ENCODE measurements at regions not wholly inside any gene's neighbourhood (a gene's known extent, or its start where the extent isn't known, plus 50 kb on each side); places are given as distances from the start of the nearest gene placed in this dataset.
"Not testable (repeated sequence)": the region's sequence is repeated elsewhere in the genome, so short reads cannot be mapped to it uniquely, and the experiment has no call there.

- DNase-seq, result no peak
- Histone ChIP-seq H3K27ac (no peak overlapping the region), H3K36me3 (no peaks in the 10 kb centered on the region), H3K9me3 (no peaks in the 10 kb centered on the region), H3K4me1 (no peaks in the 10 kb centered on the region), H3K27me3 (no peaks in the 10 kb centered on the region), H3K4me3 (no peak overlapping the region)
- TF ChIP-seq, protein P1, sequence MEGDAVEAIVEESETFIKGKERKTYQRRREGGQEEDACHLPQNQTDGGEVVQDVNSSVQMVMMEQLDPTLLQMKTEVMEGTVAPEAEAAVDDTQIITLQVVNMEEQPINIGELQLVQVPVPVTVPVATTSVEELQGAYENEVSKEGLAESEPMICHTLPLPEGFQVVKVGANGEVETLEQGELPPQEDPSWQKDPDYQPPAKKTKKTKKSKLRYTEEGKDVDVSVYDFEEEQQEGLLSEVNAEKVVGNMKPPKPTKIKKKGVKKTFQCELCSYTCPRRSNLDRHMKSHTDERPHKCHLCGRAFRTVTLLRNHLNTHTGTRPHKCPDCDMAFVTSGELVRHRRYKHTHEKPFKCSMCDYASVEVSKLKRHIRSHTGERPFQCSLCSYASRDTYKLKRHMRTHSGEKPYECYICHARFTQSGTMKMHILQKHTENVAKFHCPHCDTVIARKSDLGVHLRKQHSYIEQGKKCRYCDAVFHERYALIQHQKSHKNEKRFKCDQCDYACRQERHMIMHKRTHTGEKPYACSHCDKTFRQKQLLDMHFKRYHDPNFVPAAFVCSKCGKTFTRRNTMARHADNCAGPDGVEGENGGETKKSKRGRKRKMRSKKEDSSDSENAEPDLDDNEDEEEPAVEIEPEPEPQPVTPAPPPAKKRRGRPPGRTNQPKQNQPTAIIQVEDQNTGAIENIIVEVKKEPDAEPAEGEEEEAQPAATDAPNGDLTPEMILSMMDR (IDR thresholded peaks at IDR 0.05), result no peak
- intact Hi-C loops (cut with DNase I), result no loop called here
- no peak for ATAC-seq
Observed at GRCh38 chr1:104197516-104197915, 447.8 kb downstream of the AMY1C start.

DNA sequence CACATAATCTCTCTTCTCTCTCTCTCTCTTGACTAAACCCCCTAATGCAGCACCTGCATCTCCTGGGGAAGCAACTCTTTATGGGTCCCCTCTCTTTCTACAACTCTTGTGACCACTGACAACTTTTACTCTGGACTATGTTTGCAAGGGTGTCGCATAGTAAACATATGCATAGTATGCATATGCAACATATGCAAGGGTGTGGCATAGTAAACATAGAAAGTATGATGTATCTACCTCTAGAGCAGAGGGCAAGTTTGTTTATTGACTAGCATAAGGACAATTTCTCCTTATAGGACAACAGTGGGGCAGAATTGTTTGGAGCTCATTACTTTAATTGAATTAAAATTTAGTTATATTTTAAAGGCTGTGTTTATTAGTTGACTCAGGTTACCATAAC, 462.5 kb downstream of the AMY1C start:
- DNase-seq, result no peak
- Histone ChIP-seq H3K36me3 (no peaks in the 10 kb centered on the region), H3K4me1 (no peaks in the 10 kb centered on the region), H3K27ac (no peak overlapping the region), H3K4me3 (no peak overlapping the region), H3K27me3 (no peaks in the 10 kb centered on the region), H3K9me3 (no peaks in the 10 kb centered on the region)
- intact Hi-C loops (cut with DNase I), result no loop called here
- ATAC-seq, result no peak
- TF ChIP-seq, protein P1 (IDR thresholded peaks at IDR 0.05), result no peak

DNA sequence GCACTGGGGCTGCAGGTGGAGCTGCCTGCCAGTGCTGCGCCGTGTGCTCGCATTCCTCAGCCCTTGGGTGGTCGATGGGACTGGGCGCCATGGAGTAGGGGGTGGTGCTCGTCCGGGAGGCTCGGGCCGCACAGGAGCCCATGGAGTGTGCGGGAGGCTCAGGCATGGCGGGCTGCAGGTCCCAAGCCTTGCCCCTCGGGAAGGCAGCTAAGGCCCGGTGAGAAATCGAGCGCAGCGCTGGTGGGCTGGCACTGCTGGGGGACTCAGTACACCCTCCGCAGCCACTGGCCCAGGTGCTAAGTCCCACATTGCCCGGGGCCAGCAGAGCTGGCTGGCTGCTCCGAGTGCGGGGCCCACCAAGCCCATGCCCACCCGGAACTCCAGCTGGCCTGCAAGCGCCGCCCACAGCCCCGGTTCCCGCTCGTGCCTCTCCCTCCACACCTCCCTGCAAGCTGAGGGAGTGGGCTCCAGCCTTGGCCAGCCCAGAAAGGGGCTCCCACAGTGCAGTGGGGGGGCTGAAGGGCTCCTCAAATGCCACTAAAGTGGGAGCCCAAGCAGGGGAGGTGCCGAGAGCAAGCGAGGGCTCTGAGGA, 467.8 kb downstream of the AMY1C start:
- ATAC-seq; H3K4me3 ChIP-seq; H3K9me3 ChIP-seq; H3K36me3 ChIP-seq; H3K4me1 ChIP-seq; intact Hi-C loops (cut with DNase I); H3K27ac ChIP-seq; DNase-seq; H3K27me3 ChIP-seq: not testable (repeated sequence)

DNA sequence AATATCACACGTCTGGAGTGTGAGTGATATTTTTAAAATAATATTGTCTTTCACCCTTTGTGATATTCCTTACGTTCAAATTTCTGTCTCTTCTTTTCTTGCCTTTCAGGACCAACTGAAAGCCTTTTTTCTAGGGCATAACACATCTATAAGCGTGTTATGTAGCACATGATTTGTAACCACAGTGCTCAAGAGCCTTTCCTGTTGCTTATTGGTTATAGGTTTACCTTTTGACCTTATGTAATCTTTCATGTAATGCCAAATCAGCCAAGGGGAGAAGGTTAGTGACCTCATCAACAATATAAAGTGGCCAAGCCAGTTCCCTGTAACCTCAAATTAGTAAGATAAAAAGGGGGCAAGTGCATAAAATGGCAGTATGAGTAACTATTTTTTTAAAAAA, 480.2 kb downstream of the AMY1C start:
- no peak overlapping the region for H3K27ac ChIP-seq
- H3K27me3 ChIP-seq, result no peaks in the 10 kb centered on the region
- intact Hi-C loops (cut with DNase I), result no loop called here
- H3K36me3 ChIP-seq, result no peaks in the 10 kb centered on the region
- no peaks in the 10 kb centered on the region for H3K4me1 ChIP-seq
- DNase-seq (no peak), ATAC-seq (no peak)
- TF ChIP-seq, protein P1 (IDR thresholded peaks at IDR 0.05), result no peak
- H3K9me3 ChIP-seq, result no peaks in the 10 kb centered on the region
- H3K4me3 ChIP-seq, result no peak overlapping the region

- Histone ChIP-seq H3K9me3 (no peaks in the 10 kb centered on the region), H3K4me1 (no peaks in the 10 kb centered on the region), H3K4me3 (no peak overlapping the region), H3K27me3 (no peaks in the 10 kb centered on the region), H3K36me3 (no peaks in the 10 kb centered on the region), H3K27ac (no peak overlapping the region)
- DNase-seq (no peak), ATAC-seq (no peak)
- intact Hi-C loops (cut with DNase I), result no loop called here
- TF ChIP-seq, protein P1 (IDR thresholded peaks at IDR 0.05), result no peak
Observed at GRCh38 chr1:104231676-104232075, 482.0 kb downstream of the AMY1C start.

GRCh38 chr1:104235141-104235540, 485.4 kb downstream of the AMY1C start:
- TF ChIP-seq, protein P1 (IDR thresholded peaks at IDR 0.05), result no peak
- Histone ChIP-seq H3K9me3 (no peaks in the 10 kb centered on the region), H3K4me3 (no peak overlapping the region), H3K27ac (no peak overlapping the region), H3K27me3 (no peaks in the 10 kb centered on the region), H3K36me3 (no peaks in the 10 kb centered on the region), H3K4me1 (no peaks in the 10 kb centered on the region)
- DNase-seq (no peak), ATAC-seq (no peak)
- intact Hi-C loops (cut with DNase I), result no loop called here

Data from upper lobe of right lung (tissue), 1 donor.